SU-DHL-6 (cell line): ENCODE measurements at regions not wholly inside any gene's neighbourhood (a gene's known extent, or its start where the extent isn't known, plus 50 kb on each side); places are given as distances from the start of the nearest gene placed in this dataset.

Experiments used
- CTCF ChIP-seq: fragments of 200-600 bp; sonication (generic); IDR thresholded peaks from one replicate; pipeline ENCODE4 v1.5.1; 2017; ENCODE audit warnings: antibody characterized with exemption, mild to moderate bottlenecking, low read length, moderate library complexity; ENCODE audit not compliant: insufficient read depth, poor library complexity, severe bottlenecking
- EZH2phosphoT487 ChIP-seq: fragments of 200-600 bp; sonication (generic), shearing (Covaris generic); conservative IDR thresholded peaks from 2 replicates; pipeline ENCODE4 v1.6.1; 2018; ENCODE audit warnings: mild to moderate bottlenecking, antibody characterized with exemption, low read length, moderate library complexity, mixed read lengths

- no peak for TF ChIP-seq CTCF
- TF ChIP-seq EZH2phosphoT487 = no peak
Measured at GRCh38 chr3:163852233-163852632, 1226.1 kb downstream of the SI start.
